ENCODE measurements at regions not wholly inside any gene's neighbourhood (a gene's known extent, or its start where the extent isn't known, plus 50 kb on each side); places are given as distances from the start of the nearest gene placed in this dataset.

- no peaks in the 10 kb centered on the region for H3K9me3 Mint-ChIP-seq
- H3K36me3 Mint-ChIP-seq (ENCODE audit: low read depth): no peaks in the 10 kb centered on the region
- intact Hi-C loops (cut with micrococcal nuclease): no loop called here
- H3K27ac Mint-ChIP-seq: no peak overlapping the region
- no peaks in the 10 kb centered on the region for H3K27me3 Mint-ChIP-seq (ENCODE audit: low read depth)
- no peaks in the 10 kb centered on the region for H3K4me1 Mint-ChIP-seq (ENCODE audit: low read depth)
- CTCF ChIA-PET: no interaction called here
- H3K4me3 Mint-ChIP-seq: no peak overlapping the region
- DNase-seq: no peak
Measured at GRCh38 chr3:59133311-59133710, 83.5 kb upstream of the CFAP20DC start.

GRCh38 chr3:59131016-59131766 lies 81.4 kb upstream of the CFAP20DC start:
- H3K27ac Mint-ChIP-seq: no peak overlapping the region
- no peaks in the 10 kb centered on the region for H3K4me1 Mint-ChIP-seq (ENCODE audit: low read depth)
- H3K27me3 Mint-ChIP-seq (ENCODE audit: low read depth): peaks cover 4% of the 10 kb centered on the region
- CTCF ChIA-PET: no interaction called here
- DNase-seq: no peak
- no peaks in the 10 kb centered on the region for H3K36me3 Mint-ChIP-seq (ENCODE audit: low read depth)
- intact Hi-C loops (cut with micrococcal nuclease): no loop called here
- H3K9me3 Mint-ChIP-seq: no peaks in the 10 kb centered on the region
- no peak overlapping the region for H3K4me3 Mint-ChIP-seq

- Mint-ChIP-seq H3K27ac (no peak overlapping the region), H3K9me3 (no peaks in the 10 kb centered on the region), H3K36me3 (ENCODE audit: low read depth) (no peaks in the 10 kb centered on the region), H3K4me1 (ENCODE audit: low read depth) (no peaks in the 10 kb centered on the region), H3K4me3 (no peak overlapping the region), H3K27me3 (ENCODE audit: low read depth) (peaks cover 4% of the 10 kb centered on the region)
- CTCF ChIA-PET: no interaction called here
- no peak for DNase-seq
- intact Hi-C loops (cut with micrococcal nuclease): no loop called here
Measured at GRCh38 chr3:59128685-59129084, 78.9 kb upstream of the CFAP20DC start.

- CTCF ChIA-PET: interaction anchor here (0.6 kb wide), 1 partner anchor 235 kb away, joined by 3 read pairs; no protein-coding TSS in a partner anchor
- Mint-ChIP-seq H3K36me3 (ENCODE audit: low read depth) (no peaks in the 10 kb centered on the region), H3K9me3 (no peaks in the 10 kb centered on the region), H3K27me3 (ENCODE audit: low read depth) (peaks cover 4% of the 10 kb centered on the region), H3K4me1 (ENCODE audit: low read depth) (no peaks in the 10 kb centered on the region), H3K4me3 (no peak overlapping the region), H3K27ac (no peak overlapping the region)
- no peak for DNase-seq
- intact Hi-C loops (cut with micrococcal nuclease): no loop called here
Measured at GRCh38 chr3:59127071-59127470, 77.2 kb upstream of the CFAP20DC start.

- Mint-ChIP-seq H3K27me3 (ENCODE audit: low read depth) (peaks cover 6% of the 10 kb centered on the region), H3K36me3 (ENCODE audit: low read depth) (no peaks in the 10 kb centered on the region), H3K27ac (no peak overlapping the region), H3K9me3 (no peaks in the 10 kb centered on the region), H3K4me3 (no peak overlapping the region), H3K4me1 (ENCODE audit: low read depth) (no peaks in the 10 kb centered on the region)
- DNase-seq: no peak
- CTCF ChIA-PET: no interaction called here
- intact Hi-C loops (cut with micrococcal nuclease): no loop called here
Measured at GRCh38 chr3:59126446-59126845, 76.6 kb upstream of the CFAP20DC start.

GRCh38 chr3:59121346-59122144 lies 71.7 kb upstream of the CFAP20DC start:
- H3K4me3 Mint-ChIP-seq: no peak overlapping the region
- H3K4me1 Mint-ChIP-seq (ENCODE audit: low read depth): no peaks in the 10 kb centered on the region
- intact Hi-C loops (cut with micrococcal nuclease): no loop called here
- no peak overlapping the region for H3K27ac Mint-ChIP-seq
- peaks cover 4% of the 10 kb centered on the region for H3K27me3 Mint-ChIP-seq (ENCODE audit: low read depth)
- no peaks in the 10 kb centered on the region for H3K9me3 Mint-ChIP-seq
- no peaks in the 10 kb centered on the region for H3K36me3 Mint-ChIP-seq (ENCODE audit: low read depth)
- CTCF ChIA-PET: interaction anchor here (0.6 kb wide), 1 partner anchor 692 kb away, joined by 5 read pairs; no protein-coding TSS in a partner anchor
- DNase-seq: no peak

GRCh38 chr3:59118928-59119327 lies 69.1 kb upstream of the CFAP20DC start:
- H3K9me3 Mint-ChIP-seq: no peaks in the 10 kb centered on the region
- no peak for DNase-seq
- no peak overlapping the region for H3K27ac Mint-ChIP-seq
- CTCF ChIA-PET: interaction anchor here (0.6 kb wide), 1 partner anchor 16 kb away, joined by 3 read pairs; no protein-coding TSS in a partner anchor
- peaks cover 2% of the 10 kb centered on the region for H3K27me3 Mint-ChIP-seq (ENCODE audit: low read depth)
- intact Hi-C loops (cut with micrococcal nuclease): no loop called here
- H3K4me1 Mint-ChIP-seq (ENCODE audit: low read depth): no peaks in the 10 kb centered on the region
- no peak overlapping the region for H3K4me3 Mint-ChIP-seq
- H3K36me3 Mint-ChIP-seq (ENCODE audit: low read depth): no peaks in the 10 kb centered on the region

GRCh38 chr3:59117396-59117795 lies 67.6 kb upstream of the CFAP20DC start:
- intact Hi-C loops (cut with micrococcal nuclease): no loop called here
- H3K9me3 Mint-ChIP-seq: no peaks in the 10 kb centered on the region
- CTCF ChIA-PET: no interaction called here
- peaks cover 2% of the 10 kb centered on the region for H3K27me3 Mint-ChIP-seq (ENCODE audit: low read depth)
- no peak overlapping the region for H3K4me3 Mint-ChIP-seq
- H3K36me3 Mint-ChIP-seq (ENCODE audit: low read depth): no peaks in the 10 kb centered on the region
- DNase-seq: no peak
- no peaks in the 10 kb centered on the region for H3K4me1 Mint-ChIP-seq (ENCODE audit: low read depth)
- H3K27ac Mint-ChIP-seq: no peak overlapping the region

- DNase-seq: no peak
- no peaks in the 10 kb centered on the region for H3K4me1 Mint-ChIP-seq (ENCODE audit: low read depth)
- no peak overlapping the region for H3K27ac Mint-ChIP-seq
- H3K9me3 Mint-ChIP-seq: no peaks in the 10 kb centered on the region
- intact Hi-C loops (cut with micrococcal nuclease): no loop called here
- CTCF ChIA-PET: no interaction called here
- H3K4me3 Mint-ChIP-seq: no peak overlapping the region
- no peaks in the 10 kb centered on the region for H3K27me3 Mint-ChIP-seq (ENCODE audit: low read depth)
- H3K36me3 Mint-ChIP-seq (ENCODE audit: low read depth): no peaks in the 10 kb centered on the region
Measured at GRCh38 chr3:59116233-59116537, 66.4 kb upstream of the CFAP20DC start.

GRCh38 chr3:59115364-59116232 lies 65.8 kb upstream of the CFAP20DC start:
- no peak overlapping the region for H3K27ac Mint-ChIP-seq
- no peak overlapping the region for H3K4me3 Mint-ChIP-seq
- H3K27me3 Mint-ChIP-seq (ENCODE audit: low read depth): no peaks in the 10 kb centered on the region
- H3K36me3 Mint-ChIP-seq (ENCODE audit: low read depth): no peaks in the 10 kb centered on the region
- no peaks in the 10 kb centered on the region for H3K4me1 Mint-ChIP-seq (ENCODE audit: low read depth)
- intact Hi-C loops (cut with micrococcal nuclease): no loop called here
- DNase-seq: no peak
- CTCF ChIA-PET: no interaction called here
- H3K9me3 Mint-ChIP-seq: no peaks in the 10 kb centered on the region

- DNase-seq: no peak
- CTCF ChIA-PET: no interaction called here
- H3K27me3 Mint-ChIP-seq (ENCODE audit: low read depth): no peaks in the 10 kb centered on the region
- H3K4me1 Mint-ChIP-seq (ENCODE audit: low read depth): no peaks in the 10 kb centered on the region
- intact Hi-C loops (cut with micrococcal nuclease): no loop called here
- no peaks in the 10 kb centered on the region for H3K9me3 Mint-ChIP-seq
- no peak overlapping the region for H3K4me3 Mint-ChIP-seq
- H3K27ac Mint-ChIP-seq: no peak overlapping the region
- H3K36me3 Mint-ChIP-seq (ENCODE audit: low read depth): no peaks in the 10 kb centered on the region
Measured at GRCh38 chr3:59107856-59108815, 58.3 kb upstream of the CFAP20DC start.

All from activated naive CD4-positive, alpha-beta T cell treated with anti-CD3 and anti-CD28 coated beads for 36 hours (primary cell).